ENCODE measurements at regions not wholly inside any gene's neighbourhood (a gene's known extent, or its start where the extent isn't known, plus 50 kb on each side); places are given as distances from the start of the nearest gene placed in this dataset.

DNA sequence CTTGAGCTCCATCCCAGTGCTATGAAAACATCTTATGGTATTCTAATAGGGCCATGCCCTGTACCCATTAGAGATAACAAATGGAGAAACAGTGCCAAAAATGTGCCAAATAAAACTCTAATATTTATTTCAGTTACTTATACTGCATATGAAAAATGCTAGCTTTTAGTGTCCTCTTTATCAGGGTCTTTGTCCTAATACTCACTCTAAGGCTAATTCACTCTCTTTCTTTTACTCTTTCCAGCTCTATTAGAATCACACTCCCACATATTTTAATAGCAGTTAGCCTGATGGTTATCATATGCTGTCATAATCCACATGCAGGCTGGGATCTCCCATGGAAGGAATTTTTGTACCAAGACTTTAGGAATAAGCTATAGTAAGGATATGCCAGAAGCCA, 408.4 kb downstream of the ETV1 start:
- Mint-ChIP-seq H3K36me3 (ENCODE audit: insufficient read depth, unreplicated experiment) (no peaks in the 10 kb centered on the region), H3K4me3 (ENCODE audit: low read depth, unreplicated experiment) (no peak overlapping the region), H3K27ac (ENCODE audit: unreplicated experiment) (no peak overlapping the region), H3K27me3 (ENCODE audit: unreplicated experiment) (no peaks in the 10 kb centered on the region), H3K4me1 (ENCODE audit: low read depth, unreplicated experiment) (no peaks in the 10 kb centered on the region), H3K9me3 (ENCODE audit: low read depth, unreplicated experiment) (peaks cover 4% of the 10 kb centered on the region)
- DNase-seq: no peak
- CTCF ChIA-PET: no interaction called here
- no TSS peak for BruUV-seq (replicated peaks)
- intact Hi-C loops (cut with micrococcal nuclease; ENCODE audit: unreplicated experiment): loop anchor here (1.0 to 5.0 kb wide), 2 partner anchors 8 to 1784 kb away; no protein-coding TSS in a partner anchor
- TF ChIP-seq, protein P1, sequence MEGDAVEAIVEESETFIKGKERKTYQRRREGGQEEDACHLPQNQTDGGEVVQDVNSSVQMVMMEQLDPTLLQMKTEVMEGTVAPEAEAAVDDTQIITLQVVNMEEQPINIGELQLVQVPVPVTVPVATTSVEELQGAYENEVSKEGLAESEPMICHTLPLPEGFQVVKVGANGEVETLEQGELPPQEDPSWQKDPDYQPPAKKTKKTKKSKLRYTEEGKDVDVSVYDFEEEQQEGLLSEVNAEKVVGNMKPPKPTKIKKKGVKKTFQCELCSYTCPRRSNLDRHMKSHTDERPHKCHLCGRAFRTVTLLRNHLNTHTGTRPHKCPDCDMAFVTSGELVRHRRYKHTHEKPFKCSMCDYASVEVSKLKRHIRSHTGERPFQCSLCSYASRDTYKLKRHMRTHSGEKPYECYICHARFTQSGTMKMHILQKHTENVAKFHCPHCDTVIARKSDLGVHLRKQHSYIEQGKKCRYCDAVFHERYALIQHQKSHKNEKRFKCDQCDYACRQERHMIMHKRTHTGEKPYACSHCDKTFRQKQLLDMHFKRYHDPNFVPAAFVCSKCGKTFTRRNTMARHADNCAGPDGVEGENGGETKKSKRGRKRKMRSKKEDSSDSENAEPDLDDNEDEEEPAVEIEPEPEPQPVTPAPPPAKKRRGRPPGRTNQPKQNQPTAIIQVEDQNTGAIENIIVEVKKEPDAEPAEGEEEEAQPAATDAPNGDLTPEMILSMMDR (IDR thresholded peaks at IDR 0.05; ENCODE audit: unreplicated experiment): no peak

DNA sequence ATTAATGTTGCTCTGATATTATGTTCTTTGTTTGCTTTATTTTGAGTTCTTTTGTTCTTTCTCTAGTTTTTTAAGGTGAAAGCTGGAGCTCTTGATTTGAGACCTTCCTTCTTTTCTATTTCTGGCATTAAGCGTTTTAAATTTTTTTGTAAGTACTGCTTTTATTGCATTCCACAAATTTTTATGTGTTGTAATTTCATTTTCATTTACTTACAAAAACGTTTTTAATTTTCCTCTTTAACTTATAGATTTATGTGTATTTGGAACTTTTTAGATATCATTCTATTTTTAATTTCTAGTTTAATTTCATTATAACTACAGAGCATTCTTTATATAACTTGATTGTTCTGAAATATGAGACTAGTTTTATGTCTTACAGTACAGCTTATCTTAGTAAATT, 395.6 kb downstream of the ETV1 start:
- DNase-seq: no peak
- no TSS peak for BruUV-seq (replicated peaks)
- Mint-ChIP-seq H3K4me1 (ENCODE audit: low read depth, unreplicated experiment) (no peaks in the 10 kb centered on the region), H3K27ac (ENCODE audit: unreplicated experiment) (no peak overlapping the region), H3K27me3 (ENCODE audit: unreplicated experiment) (no peaks in the 10 kb centered on the region), H3K36me3 (ENCODE audit: insufficient read depth, unreplicated experiment) (no peaks in the 10 kb centered on the region), H3K4me3 (ENCODE audit: low read depth, unreplicated experiment) (no peak overlapping the region), H3K9me3 (ENCODE audit: low read depth, unreplicated experiment) (peaks cover 18% of the 10 kb centered on the region)
- TF ChIP-seq, protein P1 (IDR thresholded peaks at IDR 0.05; ENCODE audit: unreplicated experiment): no peak
- CTCF ChIA-PET: no interaction called here
- intact Hi-C loops (cut with micrococcal nuclease; ENCODE audit: unreplicated experiment): no loop called here

DNA sequence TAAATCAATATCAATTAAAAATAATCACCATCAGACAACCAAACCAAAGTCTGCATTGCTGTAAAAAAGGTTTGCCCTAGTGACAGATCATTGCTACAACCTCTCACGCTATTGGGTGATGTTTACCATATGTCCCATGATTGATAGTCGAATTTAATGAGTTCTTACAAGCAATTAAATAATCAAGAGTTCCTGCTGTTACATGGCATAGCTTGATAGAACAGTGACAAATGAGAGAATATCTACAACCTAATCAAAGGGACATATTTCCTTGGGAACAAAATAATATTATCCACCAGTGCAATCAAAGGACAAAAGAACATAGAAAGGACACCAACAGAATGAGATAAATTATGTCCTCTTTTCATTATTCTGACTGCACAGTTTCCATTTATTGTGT, 387.4 kb downstream of the ETV1 start:
- intact Hi-C loops (cut with micrococcal nuclease; ENCODE audit: unreplicated experiment): no loop called here
- CTCF ChIA-PET: no interaction called here
- no TSS peak for BruUV-seq (replicated peaks)
- no peaks in the 10 kb centered on the region for H3K27me3 Mint-ChIP-seq (ENCODE audit: unreplicated experiment)
- DNase-seq: no peak
- no peak overlapping the region for H3K4me3 Mint-ChIP-seq (ENCODE audit: low read depth, unreplicated experiment)
- peaks cover 13% of the 10 kb centered on the region for H3K4me1 Mint-ChIP-seq (ENCODE audit: low read depth, unreplicated experiment)
- H3K9me3 Mint-ChIP-seq (ENCODE audit: low read depth, unreplicated experiment): no peaks in the 10 kb centered on the region
- no peak overlapping the region for H3K27ac Mint-ChIP-seq (ENCODE audit: unreplicated experiment)
- no peaks in the 10 kb centered on the region for H3K36me3 Mint-ChIP-seq (ENCODE audit: insufficient read depth, unreplicated experiment)
- TF ChIP-seq, protein P1 (IDR thresholded peaks at IDR 0.05; ENCODE audit: unreplicated experiment): no peak

DNA sequence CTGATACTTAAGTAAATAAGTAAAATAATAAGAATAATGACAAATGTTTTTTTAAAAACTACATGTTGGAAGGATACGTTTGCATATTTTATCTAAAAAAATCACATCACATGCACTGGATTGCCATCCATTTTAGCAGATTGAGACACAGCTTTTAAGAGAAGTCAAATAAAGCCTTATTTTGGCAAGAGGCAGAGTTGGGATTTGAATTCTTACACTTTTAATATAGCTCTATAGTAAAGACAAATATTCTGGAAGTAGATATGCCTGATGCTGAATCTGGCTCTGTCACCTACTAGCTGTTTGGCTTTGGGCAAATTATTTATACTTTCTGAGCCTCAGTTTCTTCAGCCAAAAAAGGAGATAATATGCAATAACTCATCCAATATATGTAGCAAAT, 386.4 kb downstream of the ETV1 start:
- CTCF ChIA-PET: no interaction called here
- no TSS peak for BruUV-seq (replicated peaks)
- H3K27ac Mint-ChIP-seq (ENCODE audit: unreplicated experiment): no peak overlapping the region
- H3K27me3 Mint-ChIP-seq (ENCODE audit: unreplicated experiment): no peaks in the 10 kb centered on the region
- peaks cover 4% of the 10 kb centered on the region for H3K9me3 Mint-ChIP-seq (ENCODE audit: low read depth, unreplicated experiment)
- TF ChIP-seq, protein P1 (IDR thresholded peaks at IDR 0.05; ENCODE audit: unreplicated experiment): no peak
- intact Hi-C loops (cut with micrococcal nuclease; ENCODE audit: unreplicated experiment): no loop called here
- H3K4me3 Mint-ChIP-seq (ENCODE audit: low read depth, unreplicated experiment): no peak overlapping the region
- no peak for DNase-seq
- H3K4me1 Mint-ChIP-seq (ENCODE audit: low read depth, unreplicated experiment): peaks cover 13% of the 10 kb centered on the region
- H3K36me3 Mint-ChIP-seq (ENCODE audit: insufficient read depth, unreplicated experiment): no peaks in the 10 kb centered on the region
